ENCODE measurements at regions not wholly inside any gene's neighbourhood (a gene's known extent, or its start where the extent isn't known, plus 50 kb on each side); places are given as distances from the start of the nearest gene placed in this dataset.

- DNase-seq: no peak
- Histone ChIP-seq H3K27me3 (replicated peaks in 1 of 7) (peaks cover 0 to 4% (median 0%) of the 10 kb centered on the region in 7 donors), H3K4me3 (no peak overlapping the region), H3K4me1 (peaks cover 0 to 4% (median 0%) of the 10 kb centered on the region in 6 donors), H3K9me3 (no peaks in the 10 kb centered on the region), H3K27ac (no peak overlapping the region), H3K36me3 (no peaks in the 10 kb centered on the region)
- 51 to 80% (median 68%) methylated on average over 4 of the region's 4 CpGs for WGBS, 5 donors
- TF ChIP-seq POLR2A (IDR thresholded peaks at IDR 0.05) (no peak), POLR2AphosphoS5 (IDR thresholded peaks at IDR 0.05) (no peak), CTCF (IDR thresholded peaks at IDR 0.05 in 8 of 11, conservative IDR thresholded peaks at IDR 0.05 in 3 of 11) (no peak)
- intact Hi-C loops (cut with DNase I; ENCODE audit: low total_unique reads): no loop called here
Observed at GRCh38 chr15:39498629-39499028, 82.2 kb upstream of the THBS1 start.

GRCh38 chr15:39499042-39499441 lies 81.8 kb upstream of the THBS1 start:
- 85 to 93% (median 88%) methylated on average over 1 of the region's 1 CpG for WGBS, 5 donors
- no peaks in the 10 kb centered on the region for H3K36me3 ChIP-seq
- no peak for TF ChIP-seq POLR2A (IDR thresholded peaks at IDR 0.05)
- TF ChIP-seq POLR2AphosphoS5 (IDR thresholded peaks at IDR 0.05): no peak
- TF ChIP-seq CTCF (IDR thresholded peaks at IDR 0.05 in 8 of 11, conservative IDR thresholded peaks at IDR 0.05 in 3 of 11): no peak
- peaks cover 0 to 4% (median 0%) of the 10 kb centered on the region in 6 donors for H3K4me1 ChIP-seq
- no peaks in the 10 kb centered on the region for H3K9me3 ChIP-seq
- peaks cover 0 to 4% (median 0%) of the 10 kb centered on the region in 7 donors for H3K27me3 ChIP-seq (replicated peaks in 1 of 7)
- intact Hi-C loops (cut with DNase I; ENCODE audit: low total_unique reads): no loop called here
- H3K4me3 ChIP-seq: no peak overlapping the region
- no peak overlapping the region for H3K27ac ChIP-seq
- DNase-seq: no peak

GRCh38 chr15:39499681-39500080 lies 81.2 kb upstream of the THBS1 start:
- TF ChIP-seq POLR2AphosphoS5 (IDR thresholded peaks at IDR 0.05) (no peak), CTCF (IDR thresholded peaks at IDR 0.05 in 8 of 11, conservative IDR thresholded peaks at IDR 0.05 in 3 of 11) (no peak), POLR2A (IDR thresholded peaks at IDR 0.05) (no peak)
- Histone ChIP-seq H3K36me3 (no peaks in the 10 kb centered on the region), H3K4me1 (peaks cover 0 to 4% (median 0%) of the 10 kb centered on the region in 6 donors), H3K27me3 (replicated peaks in 1 of 7) (peaks cover 0 to 4% (median 0%) of the 10 kb centered on the region in 7 donors), H3K27ac (no peak overlapping the region), H3K9me3 (no peaks in the 10 kb centered on the region), H3K4me3 (no peak overlapping the region)
- WGBS, 5 donors: 75 to 89% (median 84%) methylated on average over 4 of the region's 4 CpGs
- DNase-seq: no peak
- intact Hi-C loops (cut with DNase I; ENCODE audit: low total_unique reads): no loop called here

GRCh38 chr15:39501366-39502081 lies 79.4 kb upstream of the THBS1 start:
- Histone ChIP-seq H3K9me3 (no peaks in the 10 kb centered on the region), H3K27me3 (replicated peaks in 1 of 7) (peaks cover 0 to 1% (median 0%) of the 10 kb centered on the region in 7 donors), H3K36me3 (no peaks in the 10 kb centered on the region), H3K27ac (no peak overlapping the region), H3K4me1 (peaks cover 0 to 4% (median 0%) of the 10 kb centered on the region in 6 donors), H3K4me3 (no peak overlapping the region)
- DNase-seq: no peak
- 75 to 92% (median 89%) methylated on average over 6 of the region's 6 CpGs for WGBS, 5 donors
- TF ChIP-seq POLR2A (IDR thresholded peaks at IDR 0.05) (no peak), POLR2AphosphoS5 (IDR thresholded peaks at IDR 0.05) (no peak), CTCF (IDR thresholded peaks at IDR 0.05 in 8 of 11, conservative IDR thresholded peaks at IDR 0.05 in 3 of 11) (no peak)
- intact Hi-C loops (cut with DNase I; ENCODE audit: low total_unique reads): no loop called here

All from spleen (tissue), 11 donors.